GM21786 (cell line): ENCODE measurements at regions not wholly inside any gene's neighbourhood (a gene's known extent, or its start where the extent isn't known, plus 50 kb on each side); places are given as distances from the start of the nearest gene placed in this dataset.

ENCODE experiments used
- ATAC-seq: cut with Tn5 transposase; IDR thresholded peaks from one replicate; pipeline ENCODE4 v1.9.1; 2021; ENCODE audit not compliant: unreplicated experiment

DNA sequence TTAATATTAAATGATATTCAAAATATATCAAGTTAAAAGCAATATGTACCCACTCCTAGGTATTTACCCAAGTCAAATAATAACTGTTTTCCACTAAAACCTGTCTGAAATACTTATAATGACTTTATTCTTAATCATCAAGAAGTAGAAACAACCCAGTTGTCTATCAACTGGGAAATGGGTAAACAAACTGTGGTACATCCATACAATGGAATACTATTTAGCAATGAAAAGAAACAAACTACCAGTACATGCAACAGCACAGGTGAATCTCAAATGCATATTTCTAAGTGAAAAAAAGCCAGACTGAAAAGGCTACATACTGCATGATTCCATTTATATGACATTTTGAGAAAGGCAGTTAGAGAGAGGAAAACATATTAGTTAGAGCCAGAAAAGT, 559.9 kb downstream of the MBD2 start:
- ATAC-seq = no peak

GRCh38 chr18:53660306-53660705, 564.2 kb downstream of the MBD2 start:
- no peak for ATAC-seq

- no peak for ATAC-seq
Observed at GRCh38 chr18:53657257-53657656, 567.2 kb downstream of the MBD2 start.

DNA sequence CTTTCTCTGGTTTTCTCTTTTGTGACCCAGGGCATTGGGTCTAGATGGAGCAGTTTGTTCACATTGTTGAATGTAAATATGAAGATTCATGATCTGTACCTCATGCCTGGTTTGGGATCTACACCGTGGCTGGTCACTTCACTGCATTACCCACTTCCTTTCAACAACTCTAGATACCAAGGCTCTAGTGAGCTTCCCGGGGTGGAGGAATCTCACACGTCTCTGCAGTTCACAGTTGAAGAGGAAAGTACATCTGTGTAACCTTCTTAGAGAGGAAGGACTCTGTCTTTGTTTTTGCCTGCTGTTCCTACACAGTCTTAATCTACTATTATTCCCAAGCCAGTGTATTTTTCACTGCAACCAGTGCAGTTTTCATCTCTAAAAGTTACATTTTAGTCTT, 574.8 kb downstream of the MBD2 start:
- no peak for ATAC-seq

DNA sequence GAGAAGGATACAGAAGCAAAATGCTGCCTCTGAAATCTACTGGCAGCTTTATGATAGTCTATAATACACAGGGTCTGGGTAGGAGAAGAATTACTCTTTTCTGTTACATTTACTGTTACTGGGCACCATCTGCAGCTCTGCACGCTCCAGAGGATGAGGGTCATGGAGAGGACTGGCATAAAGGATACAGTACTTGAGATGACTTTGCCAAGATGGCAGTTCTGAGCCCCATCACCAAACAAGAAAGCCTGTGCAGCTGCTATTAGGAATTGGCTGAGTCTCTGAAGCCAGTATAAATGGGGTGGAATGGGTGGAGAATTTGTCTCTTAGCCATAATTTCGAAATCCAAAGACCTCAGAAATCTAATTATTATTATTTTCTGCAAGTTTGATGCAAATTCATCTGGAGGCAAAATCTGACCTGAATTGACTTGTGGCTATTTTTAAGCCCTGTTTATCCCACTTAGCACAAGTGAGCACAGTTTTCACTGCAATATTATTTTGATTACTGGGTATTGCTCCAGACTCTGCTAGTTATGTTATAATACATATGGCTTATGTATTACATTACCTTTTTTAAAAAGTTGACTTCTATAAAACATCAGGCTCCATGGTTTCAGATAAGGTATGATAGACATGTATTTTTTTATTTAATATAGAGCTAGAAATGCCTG, 579.5 kb downstream of the MBD2 start:
- ATAC-seq = no peak

- no peak for ATAC-seq
Observed at GRCh38 chr18:53639687-53640086, 584.8 kb downstream of the MBD2 start.

GRCh38 chr18:53629337-53629736, 595.1 kb downstream of the MBD2 start:
- no peak for ATAC-seq

DNA sequence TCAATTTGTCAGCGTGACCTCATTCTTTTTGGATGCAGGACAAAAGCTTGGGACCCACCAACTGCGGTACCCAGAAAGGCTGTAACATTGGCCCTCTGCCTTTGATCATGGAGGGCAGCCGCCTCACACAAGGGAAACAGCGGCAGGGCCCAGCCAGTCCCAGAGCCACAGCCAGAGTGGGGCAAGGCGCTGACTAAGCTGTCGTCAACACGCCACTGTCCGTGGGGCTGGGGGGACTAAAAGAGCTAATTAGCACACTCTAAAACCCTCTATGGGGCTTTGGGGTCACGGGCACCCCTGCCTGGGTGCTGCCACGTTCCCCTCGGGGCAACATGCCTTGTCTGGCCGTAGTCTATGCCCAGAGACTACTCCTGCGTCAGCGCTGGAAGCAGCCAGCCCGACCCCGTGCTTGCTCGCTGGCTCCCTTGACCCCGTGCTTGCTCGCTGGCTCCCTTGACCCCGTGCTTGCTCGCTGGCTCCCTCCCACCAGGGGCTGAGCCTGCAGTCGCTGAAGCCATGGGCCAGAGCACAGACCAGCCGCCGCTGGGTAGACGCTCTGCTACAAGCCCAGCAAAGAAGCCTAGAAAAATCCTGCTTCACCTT, 598.4 kb downstream of the MBD2 start:
- no peak for ATAC-seq

GRCh38 chr18:53610957-53611356, 613.5 kb downstream of the MBD2 start:
- no peak for ATAC-seq

DNA sequence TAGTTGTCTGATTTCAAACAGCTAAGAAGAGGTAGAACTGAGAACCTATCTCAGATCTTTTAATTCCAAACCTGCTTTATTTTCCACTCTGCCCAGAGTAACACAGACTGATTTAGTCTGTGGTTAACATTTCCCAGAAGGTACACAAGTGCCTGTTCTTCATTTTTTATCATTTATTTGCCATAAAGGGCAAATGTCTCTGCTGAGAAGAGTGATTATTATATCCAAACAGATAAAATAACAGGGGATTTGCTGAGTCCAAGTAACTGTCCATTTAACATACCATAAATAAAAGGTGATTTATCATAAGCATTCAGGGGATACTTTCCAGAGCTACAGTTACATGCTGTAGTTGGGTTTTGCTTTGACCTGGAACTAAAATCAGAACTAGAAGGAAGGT, 617.7 kb downstream of the MBD2 start:
- no peak for ATAC-seq

GRCh38 chr18:53605198-53605597, 619.3 kb downstream of the MBD2 start:
- ATAC-seq = no peak

- no peak for ATAC-seq
Observed at GRCh38 chr18:53603276-53603675, 621.2 kb downstream of the MBD2 start.

GRCh38 chr18:53601344-53601743, 623.1 kb downstream of the MBD2 start:
- ATAC-seq = no peak

DNA sequence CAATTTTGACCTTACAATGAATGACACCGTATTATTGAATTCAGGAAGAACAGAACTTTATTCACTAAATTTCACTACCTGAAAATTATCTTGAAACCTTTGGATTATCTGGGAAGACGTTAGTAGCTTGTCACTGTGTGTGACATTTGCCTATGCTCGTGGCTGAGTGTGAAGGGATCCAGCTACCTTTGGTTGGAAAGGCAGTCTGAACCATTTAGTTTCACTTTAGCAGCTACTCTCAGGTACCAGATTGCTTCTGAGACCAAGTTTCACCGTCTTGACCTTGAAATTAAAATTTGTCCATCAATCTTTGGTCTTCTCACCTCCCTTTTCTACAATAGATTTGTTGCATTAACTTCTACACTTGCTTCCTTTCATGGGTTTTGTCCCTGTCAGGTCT, 637.5 kb downstream of the MBD2 start:
- ATAC-seq = no peak
